ENCODE measurements at regions not wholly inside any gene's neighbourhood (a gene's known extent, or its start where the extent isn't known, plus 50 kb on each side); places are given as distances from the start of the nearest gene placed in this dataset.

DNA sequence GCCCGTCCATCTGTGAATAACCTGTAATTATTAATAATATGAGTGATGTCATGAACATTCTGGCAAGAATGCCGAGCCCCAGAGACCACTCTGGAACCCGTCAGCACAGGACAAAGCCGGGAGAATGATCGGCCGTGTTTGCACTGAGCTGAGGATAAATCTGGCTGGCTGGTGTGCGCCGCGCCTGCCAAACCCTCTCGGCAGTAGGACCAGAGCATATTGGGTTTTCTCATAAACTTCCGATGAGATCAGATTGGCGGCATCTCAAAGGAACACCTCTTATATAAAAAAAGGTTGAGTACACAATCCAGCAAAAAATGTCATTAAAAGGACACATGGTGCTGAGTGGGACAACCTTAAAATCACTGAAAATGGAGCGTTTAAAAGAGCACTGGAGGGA, 296.0 kb upstream of the MKI67 start:
- TF ChIP-seq CTCF (conservative IDR thresholded peaks at IDR 0.05; ENCODE audit: low read depth, low read length) (no peak), EZH2phosphoT487 (IDR thresholded peaks at IDR 0.05; ENCODE audit: borderline replicate concordance, low read length) (no peak)

All from PC-3 (cell line).